Astrocyte (in vitro differentiated cells and primary cell): ENCODE measurements at regions not wholly inside any gene's neighbourhood (a gene's known extent, or its start where the extent isn't known, plus 50 kb on each side); places are given as distances from the start of the nearest gene placed in this dataset.
A peak's percentile ranks its signal among the peaks of the same experiment; 100 is the strongest.
"Not testable (repeated sequence)": the region's sequence is repeated elsewhere in the genome, so short reads cannot be mapped to it uniquely, and the experiment has no call there.

Experiments used
- DNase-seq: peaks from one replicate; pipeline ENCODE4 v3.0.0-alpha.2; 2010; ENCODE audit warnings: low read depth
- FAIRE-seq: peaks from 2 replicates; lab custom pipeline; 2011; peaks lifted over from hg19 to GRCh38; lab: Jason Lieb, UNC
- H2AFZ ChIP-seq: 2 replicates; pipeline ENCODE4 v1.6.0; 2012; ENCODE audit warnings: low read depth, low read length, inconsistent platforms
- H3K27ac ChIP-seq: 2 replicates; pipeline ENCODE4 v1.5.1; 2011; ENCODE audit warnings: low read depth, low read length, inconsistent platforms
- H3K27me3 ChIP-seq: 2 replicates; pipeline ENCODE4 v1.6.0; 2011; ENCODE audit warnings: low read length, inconsistent platforms; ENCODE audit not compliant: insufficient read depth
- H3K36me3 ChIP-seq: 2 replicates; pipeline ENCODE4 v1.5.1; 2011; ENCODE audit warnings: low read length, inconsistent platforms; ENCODE audit not compliant: insufficient read depth
- H3K4me1 ChIP-seq: 2 replicates; pipeline ENCODE4 v1.5.1; 2011; ENCODE audit warnings: low read length, inconsistent platforms; ENCODE audit not compliant: insufficient read depth
- H3K4me2 ChIP-seq: 2 replicates; pipeline ENCODE4 v1.6.0; 2012; ENCODE audit warnings: low read length, inconsistent platforms
- H3K4me3 ChIP-seq: 2 replicates; pipeline ENCODE4 v1.5.1; 2011; ENCODE audit warnings: low read depth, mild to moderate bottlenecking, low read length, inconsistent platforms; ENCODE audit not compliant: insufficient read depth
- H3K79me2 ChIP-seq: 2 replicates; pipeline ENCODE4 v1.6.0; 2012; ENCODE audit warnings: mild to moderate bottlenecking, low read length, inconsistent platforms; ENCODE audit not compliant: insufficient read depth
- H3K9ac ChIP-seq: 2 replicates; pipeline ENCODE4 v1.6.0; 2012; ENCODE audit warnings: mild to moderate bottlenecking, low read length, inconsistent platforms
- H3K9me3 ChIP-seq: 2 replicates; pipeline ENCODE4 v1.5.1; 2012; ENCODE audit warnings: low read depth, mild to moderate bottlenecking, low read length, inconsistent platforms; ENCODE audit not compliant: insufficient read depth
- H4K20me1 ChIP-seq: 2 replicates; pipeline ENCODE4 v1.6.0; 2012; ENCODE audit warnings: low read length, inconsistent platforms; ENCODE audit not compliant: insufficient read depth
- H3K27ac Mint-ChIP-seq: one replicate; pipeline ENCODE4 v1.8.0; 2021; ENCODE audit warnings: mild to moderate bottlenecking, mixed read lengths; ENCODE audit not compliant: unreplicated experiment
- H3K27me3 Mint-ChIP-seq: one replicate; pipeline ENCODE4 v1.8.0; 2021; ENCODE audit warnings: low read depth, mixed read lengths; ENCODE audit not compliant: unreplicated experiment
- H3K36me3 Mint-ChIP-seq: one replicate; pipeline ENCODE4 v1.8.0; 2021; ENCODE audit warnings: low read depth, mixed read lengths; ENCODE audit not compliant: unreplicated experiment
- H3K4me1 Mint-ChIP-seq: one replicate; pipeline ENCODE4 v1.8.0; 2021; ENCODE audit warnings: low read depth, mixed read lengths; ENCODE audit not compliant: unreplicated experiment
- H3K4me3 Mint-ChIP-seq: one replicate; pipeline ENCODE4 v1.8.0; 2021; ENCODE audit warnings: mild to moderate bottlenecking, moderate library complexity, mixed read lengths; ENCODE audit not compliant: unreplicated experiment
- H3K9me3 Mint-ChIP-seq: one replicate; pipeline ENCODE4 v1.8.0; 2021; ENCODE audit warnings: mild to moderate bottlenecking, mixed read lengths; ENCODE audit not compliant: unreplicated experiment
- CTCF ChIP-seq: IDR thresholded peaks from 2 replicates; pipeline ENCODE4 v1.5.1; 2011; ENCODE audit warnings: low read depth, mild to moderate bottlenecking, inconsistent platforms, low read length, moderate library complexity; ENCODE audit not compliant: insufficient read depth
- EZH2 ChIP-seq: IDR thresholded peaks from 2 replicates; pipeline ENCODE4 v1.6.1; 2012; ENCODE audit warnings: mild to moderate bottlenecking, low read length, inconsistent platforms; ENCODE audit not compliant: insufficient read depth

- no peaks in the 10 kb centered on the region for H3K27me3 ChIP-seq
- no peak overlapping the region for H2AFZ ChIP-seq
- H3K79me2 ChIP-seq = no peaks in the 10 kb centered on the region
- FAIRE-seq (no peak), DNase-seq (peak; percentile 69)
- Mint-ChIP-seq H3K4me3 (no peak overlapping the region), H3K4me1 (peaks cover 10% of the 10 kb centered on the region), H3K27me3 (no peaks in the 10 kb centered on the region), H3K36me3 (no peaks in the 10 kb centered on the region), H3K27ac (no peak overlapping the region), H3K9me3 (no peaks in the 10 kb centered on the region)
- H4K20me1 ChIP-seq = no peaks in the 10 kb centered on the region
- H3K9ac ChIP-seq = no peak overlapping the region
- no peaks in the 10 kb centered on the region for H3K36me3 ChIP-seq
- TF ChIP-seq CTCF (no peak), EZH2 (no peak)
- H3K4me3 ChIP-seq = no peak overlapping the region
- H3K9me3 ChIP-seq = no peaks in the 10 kb centered on the region
- no peak overlapping the region for H3K4me2 ChIP-seq
- no peaks in the 10 kb centered on the region for H3K4me1 ChIP-seq
- no peak overlapping the region for H3K27ac ChIP-seq
These were observed 295.0 kb upstream of the KCNH7 start for GRCh38 chr2:163133602-163134001.

GRCh38 chr2:163132850-163133249 lies 294.3 kb upstream of the KCNH7 start:
- Histone ChIP-seq H2AFZ (no peak overlapping the region), H4K20me1 (no peaks in the 10 kb centered on the region), H3K27ac (no peak overlapping the region), H3K27me3 (no peaks in the 10 kb centered on the region), H3K79me2 (no peaks in the 10 kb centered on the region), H3K4me3 (no peak overlapping the region), H3K4me2 (no peak overlapping the region), H3K4me1 (no peaks in the 10 kb centered on the region), H3K9me3 (no peaks in the 10 kb centered on the region), H3K9ac (no peak overlapping the region), H3K36me3 (no peaks in the 10 kb centered on the region)
- Mint-ChIP-seq H3K9me3 (no peaks in the 10 kb centered on the region), H3K4me3 (no peak overlapping the region), H3K27ac (no peak overlapping the region), H3K36me3 (no peaks in the 10 kb centered on the region), H3K4me1 (peaks cover 10% of the 10 kb centered on the region), H3K27me3 (no peaks in the 10 kb centered on the region)
- TF ChIP-seq EZH2 = no peak
- peak; percentile 53 for TF ChIP-seq CTCF
- DNase-seq (peak; percentile 7), FAIRE-seq (peak; percentile 59)

- H3K4me2 ChIP-seq, H3K4me1 Mint-ChIP-seq, H3K27me3 ChIP-seq, H2AFZ ChIP-seq, H3K4me3 ChIP-seq, FAIRE-seq, H3K9ac ChIP-seq, H3K9me3 ChIP-seq, H3K27ac Mint-ChIP-seq, H3K36me3 ChIP-seq, H3K79me2 ChIP-seq, H4K20me1 ChIP-seq, DNase-seq, H3K9me3 Mint-ChIP-seq, H3K4me3 Mint-ChIP-seq, H3K27ac ChIP-seq, H3K4me1 ChIP-seq, H3K27me3 Mint-ChIP-seq, H3K36me3 Mint-ChIP-seq: not testable (repeated sequence)
These were observed 293.6 kb upstream of the KCNH7 start for GRCh38 chr2:163132207-163132606.
